H1 (cell line): ENCODE measurements at regions not wholly inside any gene's neighbourhood (a gene's known extent, or its start where the extent isn't known, plus 50 kb on each side); places are given as distances from the start of the nearest gene placed in this dataset.

Experiments
- EZH2 ChIP-seq: fragments of 200-600 bp; sonication (generic); IDR thresholded peaks from 2 replicates; pipeline ENCODE4 v1.7.1; 2012; ENCODE audit warnings: low read depth, mild to moderate bottlenecking, moderate library complexity, low read length, inconsistent platforms; ENCODE audit not compliant: severe bottlenecking
- GABPA ChIP-seq: IDR thresholded peaks from 2 replicates; pipeline ENCODE4 v1.6.1; 2011; ENCODE audit warnings: mild to moderate bottlenecking, low read length, moderate library complexity, borderline replicate concordance; ENCODE audit not compliant: insufficient read depth
- KDM5A ChIP-seq: fragments of 200-600 bp; IDR thresholded peaks from 2 replicates; pipeline ENCODE4 v1.7.1; 2012; ENCODE audit warnings: mild to moderate bottlenecking, low read length, inconsistent platforms, mixed read lengths
- SIN3A ChIP-seq, 2 experiments: IDR thresholded peaks in 1 of 2; conservative IDR thresholded peaks in 1 of 2; 2 replicates each; pipeline ENCODE4 v1.6.1; 2011 to 2012; ENCODE audit warnings: low read length in 2 of 2, improper control_type of control experiment in 1 of 2, low read depth in 1 of 2, mild to moderate bottlenecking in 1 of 2
- SIRT6 ChIP-seq: IDR thresholded peaks from one replicate; pipeline ENCODE4 v1.7.1; 2012; ENCODE audit warnings: low read length, inconsistent platforms
- SRF ChIP-seq: IDR thresholded peaks from 2 replicates; pipeline ENCODE4 v1.6.1; 2011; ENCODE audit warnings: mild to moderate bottlenecking, low read depth, low read length, moderate library complexity

- TF ChIP-seq SIRT6 (no peak), EZH2 (no peak), SIN3A (conservative IDR thresholded peaks at IDR 0.05 in 1 of 2, IDR thresholded peaks at IDR 0.05 in 1 of 2; ENCODE audit: low read depth in 1 of 2, low read length in 2 of 2) (no peak), SRF (no peak), GABPA (no peak), KDM5A (no peak)
- TF ChIP-seq, all 59 proteins: peak for 0
Observed at GRCh38 chr20:6994452-6994851, 227.0 kb downstream of the BMP2 start (continued).
